ENCODE measurements at regions not wholly inside any gene's neighbourhood (a gene's known extent, or its start where the extent isn't known, plus 50 kb on each side); places are given as distances from the start of the nearest gene placed in this dataset.

GRCh38 chr16:73434621-73435020 lies 386.7 kb upstream of the ZFHX3 start:
- no peaks in the 10 kb centered on the region for H3K4me1 ChIP-seq (ENCODE audit: control insufficient read depth, insufficient read depth, low read length)
- H3K79me2 ChIP-seq (ENCODE audit: control insufficient read depth, insufficient read depth, low read length): no peaks in the 10 kb centered on the region
- no peak overlapping the region for H2AFZ ChIP-seq (ENCODE audit: control insufficient read depth, low read depth, low read length)
- ATAC-seq (no peak), DNase-seq (ENCODE audit: low read depth, low spot score) (no peak), FAIRE-seq (no peak)
- ChIA-PET CTCF (no interaction called here), SMC1A (ENCODE audit: uncharacterized antibody, unreplicated experiment) (no interaction called here), POLR2A (no interaction called here), RAD21 (ENCODE audit: unreplicated experiment) (no interaction called here)
- no peaks in the 10 kb centered on the region; the same call in 2 of the 3 replicates for H3K9me3 ChIP-seq (replicated peaks; ENCODE audit: control insufficient read depth, insufficient read depth, low read length)
- H3K9ac ChIP-seq (ENCODE audit: control insufficient read depth, insufficient read depth, low read length): no peak overlapping the region
- H3K4me2 ChIP-seq (ENCODE audit: control insufficient read depth, insufficient read depth): no peak overlapping the region
- intact Hi-C loops (cut with micrococcal nuclease; ENCODE audit: unreplicated experiment): no loop called here
- H3K27ac ChIP-seq (ENCODE audit: control insufficient read depth, insufficient read depth): no peak overlapping the region
- no peaks in the 10 kb centered on the region for H3K36me3 ChIP-seq (ENCODE audit: control insufficient read depth in 2 of 2, insufficient read depth in 2 of 2, low read length in 1 of 2)
- BruUV-seq (replicated peaks): no TSS peak
- in situ Hi-C loops (cut with MboI): no loop called here
- no peaks in the 10 kb centered on the region for H3K27me3 ChIP-seq (replicated peaks in 1 of 2; ENCODE audit: control insufficient read depth in 2 of 2, insufficient read depth in 2 of 2, low read length in 1 of 2)
- 59% methylated on average over 5 of the region's 5 CpGs for WGBS (ENCODE audit: insufficient coverage, insufficient replicate concordance, low lambda C conversion rate, missing lambda C conversion rate)
- H3K4me3 ChIP-seq: no peak overlapping the region
- H4K20me1 ChIP-seq (ENCODE audit: control insufficient read depth, insufficient read depth): no peaks in the 10 kb centered on the region
- TF ChIP-seq ZBTB40 (IDR thresholded peaks at IDR 0.05; ENCODE audit: borderline replicate concordance) (no peak), SMAD1 (IDR thresholded peaks at IDR 0.05; ENCODE audit: low read depth, partially characterized antibody) (no peak), MLLT1 (IDR thresholded peaks at IDR 0.05) (no peak), SREBF2 (IDR thresholded peaks at IDR 0.05; ENCODE audit: low read length) (no peak), RELA (IDR thresholded peaks at IDR 0.05; ENCODE audit: borderline replicate concordance, partially characterized antibody) (no peak), BRCA1 (IDR thresholded peaks at IDR 0.05; ENCODE audit: low read depth, low read length) (no peak), E2F4 (IDR thresholded peaks at IDR 0.05; ENCODE audit: low read depth, low read length) (no peak), E2F8 (IDR thresholded peaks at IDR 0.05; ENCODE audit: low read depth, partially characterized antibody) (no peak), TCF12 (IDR thresholded peaks at IDR 0.05; ENCODE audit: low read depth, low read length) (no peak), ZNF24 (IDR thresholded peaks at IDR 0.05) (no peak), ZSCAN29 (IDR thresholded peaks at IDR 0.05) (no peak), USF2 (IDR thresholded peaks at IDR 0.05; ENCODE audit: borderline replicate concordance, low read depth, low read length) (no peak), RELB (IDR thresholded peaks at IDR 0.05; ENCODE audit: low read depth) (no peak)
